ENCODE measurements at regions not wholly inside any gene's neighbourhood (a gene's known extent, or its start where the extent isn't known, plus 50 kb on each side); places are given as distances from the start of the nearest gene placed in this dataset.

DNA sequence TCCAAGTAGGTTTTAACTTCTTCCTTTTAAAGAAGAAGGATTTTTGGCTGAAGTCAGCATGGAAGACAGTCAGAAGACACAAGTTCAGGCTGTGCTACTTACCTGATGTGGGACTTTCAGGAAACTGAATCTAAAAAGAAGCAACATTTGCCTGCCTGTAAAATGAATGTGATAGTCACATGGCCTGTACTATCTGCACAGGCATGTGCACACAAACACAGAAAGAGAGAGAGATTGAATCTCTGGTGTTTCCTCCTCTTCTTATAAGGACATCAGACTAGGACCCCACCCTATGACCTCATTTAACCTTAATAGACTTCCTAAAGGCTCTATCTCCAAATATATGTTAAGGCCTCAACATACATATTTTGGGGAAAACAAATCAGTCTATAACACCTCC is 542.9 kb downstream of the PLPP3 start:
- H3K9me3 ChIP-seq (ENCODE audit: control insufficient read depth, low read length), result no peaks in the 10 kb centered on the region

DNA sequence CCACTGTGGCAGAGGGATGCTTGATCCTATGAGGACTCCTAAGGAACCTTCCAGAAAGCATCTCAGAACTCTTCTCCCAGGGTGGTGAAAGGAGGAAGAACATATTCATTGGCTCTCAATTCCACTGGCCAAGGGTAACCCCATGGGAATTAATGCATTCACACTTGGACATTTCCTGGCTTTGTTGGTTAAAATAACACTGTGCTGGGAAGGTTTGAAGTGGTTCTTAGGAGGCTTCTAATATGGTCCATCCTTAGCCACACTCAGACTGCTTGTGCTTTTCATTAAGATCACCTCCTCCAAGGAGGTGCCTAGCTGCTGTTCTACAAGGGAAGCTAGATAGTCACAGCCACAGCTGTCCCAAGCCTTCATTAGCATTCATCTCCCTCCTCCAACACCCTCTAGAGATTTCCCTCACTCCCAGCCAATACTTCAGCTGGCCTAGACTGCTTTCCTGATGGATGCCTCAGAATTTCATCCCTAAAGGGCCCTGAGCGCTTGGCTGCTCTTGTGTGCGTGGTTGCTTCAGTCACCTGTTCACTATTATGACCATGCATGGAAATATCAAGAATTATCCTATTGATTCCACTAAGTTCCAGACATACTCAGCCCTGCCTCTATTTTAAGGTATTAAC is 544.4 kb downstream of the PLPP3 start:
- H3K36me3 ChIP-seq (ENCODE audit: control insufficient read depth, insufficient read depth, low read length, severe bottlenecking), result no peaks in the 10 kb centered on the region
- H3K4me3 ChIP-seq (ENCODE audit: low read length), result no peak overlapping the region
- H3K4me1 ChIP-seq (ENCODE audit: control insufficient read depth, insufficient read depth, low read length), result peaks cover 24% of the 10 kb centered on the region
- H3K9ac ChIP-seq (ENCODE audit: low read length), result no peak overlapping the region
- no peaks in the 10 kb centered on the region for H3K9me3 ChIP-seq (ENCODE audit: control insufficient read depth, low read length)
- no peaks in the 10 kb centered on the region for H3K27me3 ChIP-seq (replicated peaks; ENCODE audit: control insufficient read depth, insufficient read depth, low read length)
- no peak for DNase-seq (ENCODE audit: low read depth)

More for the DNA sequence above, 542.9 kb downstream of the PLPP3 start:
- H3K4me3 ChIP-seq (ENCODE audit: low read length), result no peak overlapping the region
- DNase-seq (ENCODE audit: low read depth), result no peak
- H3K36me3 ChIP-seq (ENCODE audit: control insufficient read depth, insufficient read depth, low read length, severe bottlenecking), result no peaks in the 10 kb centered on the region
- H3K9ac ChIP-seq (ENCODE audit: low read length), result no peak overlapping the region
- no peaks in the 10 kb centered on the region for H3K27me3 ChIP-seq (replicated peaks; ENCODE audit: control insufficient read depth, insufficient read depth, low read length)
- peaks cover 35% of the 10 kb centered on the region for H3K4me1 ChIP-seq (ENCODE audit: control insufficient read depth, insufficient read depth, low read length)

DNA sequence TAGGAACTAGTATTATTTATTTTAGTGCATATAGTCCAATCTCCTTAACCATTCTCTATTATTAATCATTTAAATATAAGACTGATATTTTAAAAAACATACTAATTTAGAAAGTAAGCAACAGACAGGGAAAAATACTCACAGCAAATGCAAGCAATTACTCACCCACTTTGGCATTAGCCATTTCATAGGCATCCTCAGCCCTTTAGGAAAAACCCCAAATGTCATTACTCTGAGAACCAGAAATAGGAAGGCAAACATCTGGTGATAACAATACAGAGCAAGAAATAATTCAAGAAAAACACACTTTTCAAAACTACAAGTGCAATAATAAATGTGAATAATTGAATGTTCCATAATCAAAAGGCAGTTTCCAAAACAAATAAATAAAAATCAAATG is 545.1 kb downstream of the PLPP3 start:
- Histone ChIP-seq H3K9me3 (ENCODE audit: control insufficient read depth, low read length) (no peaks in the 10 kb centered on the region), H3K9ac (ENCODE audit: low read length) (no peak overlapping the region), H3K27me3 (replicated peaks; ENCODE audit: control insufficient read depth, insufficient read depth, low read length) (no peaks in the 10 kb centered on the region), H3K4me3 (ENCODE audit: low read length) (no peak overlapping the region), H3K36me3 (ENCODE audit: control insufficient read depth, insufficient read depth, low read length, severe bottlenecking) (no peaks in the 10 kb centered on the region), H3K4me1 (ENCODE audit: control insufficient read depth, insufficient read depth, low read length) (peaks cover 24% of the 10 kb centered on the region)
- peak; percentile 83 for DNase-seq (ENCODE audit: low read depth)

DNA sequence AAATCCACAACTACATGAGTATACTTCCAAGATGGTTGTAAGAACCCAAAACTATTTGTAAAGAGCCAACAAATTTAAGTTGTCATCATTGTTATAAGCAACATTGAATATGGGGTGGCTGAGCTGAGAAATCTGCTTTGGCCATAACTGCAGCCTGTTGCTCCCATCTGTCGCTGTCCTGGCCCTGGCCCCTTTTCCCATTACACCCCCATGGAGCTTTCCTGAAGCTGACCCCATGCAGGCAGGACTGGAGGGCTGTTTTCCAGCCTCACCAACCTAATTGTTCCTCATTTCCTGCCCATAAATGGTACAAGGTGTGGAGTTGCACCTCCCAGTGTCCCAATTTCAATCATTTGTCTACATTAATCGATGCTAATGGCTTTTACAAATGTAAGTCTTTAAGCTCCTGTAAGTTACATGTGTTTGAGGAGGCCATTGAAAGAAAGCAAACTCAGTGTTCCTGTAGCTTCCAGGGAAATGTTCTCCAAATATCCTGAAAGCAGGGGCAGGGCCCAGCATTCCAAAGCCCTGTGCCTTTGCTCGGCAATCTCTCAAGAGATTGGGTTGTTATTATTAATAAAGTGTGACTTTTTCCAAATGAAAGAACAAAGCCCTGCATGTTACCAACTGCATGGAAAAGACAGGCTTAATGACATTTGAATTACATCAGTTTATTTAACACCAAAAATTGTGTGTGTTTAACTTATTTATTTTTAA is 545.9 kb downstream of the PLPP3 start:
- no peak overlapping the region for H3K4me3 ChIP-seq (ENCODE audit: low read length)

DNA sequence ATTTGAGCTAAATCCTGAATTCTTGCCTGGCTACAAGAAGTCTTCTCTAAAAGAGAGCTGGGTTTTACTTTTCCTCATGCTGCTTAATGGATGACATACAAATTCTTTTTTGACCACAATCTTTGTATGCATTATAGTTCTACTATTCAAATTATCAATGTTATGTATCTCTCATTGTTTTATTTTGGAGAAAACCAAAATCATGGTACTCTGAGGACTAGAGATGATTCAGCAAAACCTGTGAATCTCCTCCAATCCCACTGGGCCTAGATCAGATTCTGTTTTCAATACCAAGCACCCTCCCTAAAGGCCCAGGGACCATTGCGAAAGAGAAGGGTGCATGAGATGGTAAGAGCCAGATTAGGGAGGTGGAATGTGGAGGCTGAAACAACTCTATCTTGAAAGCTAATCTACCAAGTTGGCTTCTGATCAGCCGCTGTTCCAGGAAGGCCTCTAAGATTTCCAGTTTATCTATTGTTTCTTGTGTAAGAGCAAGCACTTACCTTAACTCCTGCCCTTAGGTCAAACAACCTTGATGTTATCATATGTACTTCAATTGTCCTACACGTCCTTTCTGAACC is 547.2 kb downstream of the PLPP3 start:
- H3K4me1 ChIP-seq (ENCODE audit: control insufficient read depth, insufficient read depth, low read length), result peaks cover 24% of the 10 kb centered on the region
- H3K4me3 ChIP-seq (ENCODE audit: low read length), result no peak overlapping the region
- H3K9me3 ChIP-seq (ENCODE audit: control insufficient read depth, low read length), result no peaks in the 10 kb centered on the region
- H3K9ac ChIP-seq (ENCODE audit: low read length), result no peak overlapping the region
- DNase-seq (ENCODE audit: low read depth), result peak; percentile 53
- no peaks in the 10 kb centered on the region for H3K27me3 ChIP-seq (replicated peaks; ENCODE audit: control insufficient read depth, insufficient read depth, low read length)
- H3K36me3 ChIP-seq (ENCODE audit: control insufficient read depth, insufficient read depth, low read length, severe bottlenecking), result no peaks in the 10 kb centered on the region

More for the DNA sequence above, 545.9 kb downstream of the PLPP3 start:
- peak; percentile 16 for DNase-seq (ENCODE audit: low read depth)
- Histone ChIP-seq H3K9ac (ENCODE audit: low read length) (no peak overlapping the region), H3K36me3 (ENCODE audit: control insufficient read depth, insufficient read depth, low read length, severe bottlenecking) (no peaks in the 10 kb centered on the region), H3K27me3 (replicated peaks; ENCODE audit: control insufficient read depth, insufficient read depth, low read length) (no peaks in the 10 kb centered on the region), H3K9me3 (ENCODE audit: control insufficient read depth, low read length) (no peaks in the 10 kb centered on the region), H3K4me1 (ENCODE audit: control insufficient read depth, insufficient read depth, low read length) (peaks cover 24% of the 10 kb centered on the region)

DNA sequence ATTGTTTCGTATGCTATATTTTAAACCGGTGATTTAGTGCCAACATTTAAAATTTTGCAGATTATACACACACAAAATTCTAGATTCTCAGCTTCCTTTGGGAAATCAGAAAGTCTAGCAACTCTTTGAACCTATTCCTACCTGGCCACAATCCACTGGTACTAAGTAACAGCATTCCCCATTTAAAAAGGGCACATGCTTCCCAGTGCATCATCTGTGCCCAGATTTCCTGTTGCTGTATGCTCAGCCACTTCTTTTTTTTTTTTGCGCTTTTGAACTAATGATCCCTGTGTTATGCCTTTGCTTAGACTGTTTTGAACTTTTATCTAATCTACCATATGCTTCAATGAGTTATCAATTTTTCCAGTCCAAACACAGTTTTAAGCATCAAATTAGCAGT is 548.4 kb downstream of the PLPP3 start:
- DNase-seq (ENCODE audit: low read depth), result no peak
- H3K9me3 ChIP-seq (ENCODE audit: control insufficient read depth, low read length), result no peaks in the 10 kb centered on the region
- H3K9ac ChIP-seq (ENCODE audit: low read length), result no peak overlapping the region
- no peaks in the 10 kb centered on the region for H3K36me3 ChIP-seq (ENCODE audit: control insufficient read depth, insufficient read depth, low read length, severe bottlenecking)
- H3K4me1 ChIP-seq (ENCODE audit: control insufficient read depth, insufficient read depth, low read length), result peaks cover 20% of the 10 kb centered on the region
- no peaks in the 10 kb centered on the region for H3K27me3 ChIP-seq (replicated peaks; ENCODE audit: control insufficient read depth, insufficient read depth, low read length)
- H3K4me3 ChIP-seq (ENCODE audit: low read length), result no peak overlapping the region

DNA sequence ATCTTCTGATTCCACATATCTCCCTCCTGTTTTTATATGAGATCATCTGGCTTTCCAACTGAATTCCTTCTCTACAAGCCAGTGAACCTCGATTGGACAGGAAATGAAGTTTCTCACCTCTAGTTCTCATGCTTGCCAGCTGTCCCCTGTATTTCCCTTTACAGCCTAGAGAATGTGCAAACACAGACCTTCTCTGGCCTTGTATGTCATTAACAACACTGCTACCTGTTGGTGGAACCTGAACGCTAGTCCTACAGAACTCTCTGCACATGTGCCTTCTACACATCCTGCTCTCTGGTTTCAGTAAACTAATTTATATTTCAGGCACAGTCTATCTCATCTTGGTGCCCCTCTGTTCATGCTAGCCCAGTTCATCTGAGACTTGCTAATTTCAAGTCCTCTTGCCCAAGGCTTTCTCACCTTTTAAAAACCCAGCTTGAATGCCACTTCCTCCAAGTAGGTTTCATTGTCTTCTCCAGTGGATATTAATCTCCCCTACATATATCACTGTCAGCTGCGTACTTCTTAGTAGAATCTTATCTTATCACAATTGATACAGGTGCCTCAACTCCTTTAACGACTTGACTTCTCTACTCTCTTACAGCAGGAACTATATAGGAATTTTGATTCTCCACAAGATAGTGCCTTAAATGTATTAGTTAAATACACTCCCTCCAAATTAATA is 549.9 kb downstream of the PLPP3 start:
- no peak for DNase-seq (ENCODE audit: low read depth)
- Histone ChIP-seq H3K4me1 (ENCODE audit: control insufficient read depth, insufficient read depth, low read length) (peaks cover 13% of the 10 kb centered on the region), H3K36me3 (ENCODE audit: control insufficient read depth, insufficient read depth, low read length, severe bottlenecking) (no peaks in the 10 kb centered on the region), H3K4me3 (ENCODE audit: low read length) (no peak overlapping the region), H3K27me3 (replicated peaks; ENCODE audit: control insufficient read depth, insufficient read depth, low read length) (no peaks in the 10 kb centered on the region), H3K9ac (ENCODE audit: low read length) (no peak overlapping the region), H3K9me3 (ENCODE audit: control insufficient read depth, low read length) (no peaks in the 10 kb centered on the region)

DNA sequence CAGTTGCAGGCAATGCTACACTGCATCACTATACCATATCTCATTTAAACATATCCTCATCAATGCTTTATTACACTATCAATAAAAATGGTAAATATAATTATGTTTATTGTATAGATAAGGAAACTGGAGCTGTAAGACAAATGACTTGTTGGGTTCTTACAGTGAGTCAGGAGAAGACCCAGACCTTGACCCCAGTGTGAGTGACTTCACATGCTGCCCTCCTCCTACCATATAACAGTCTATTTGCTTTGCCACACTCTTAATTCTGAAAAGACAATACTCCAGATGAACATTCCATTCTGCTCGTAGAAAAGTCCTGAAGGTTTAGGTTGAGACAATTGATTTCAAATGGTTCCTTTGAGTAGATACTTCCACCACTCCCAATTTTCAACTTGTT is 550.5 kb downstream of the PLPP3 start:
- peaks cover 7% of the 10 kb centered on the region for H3K4me1 ChIP-seq (ENCODE audit: control insufficient read depth, insufficient read depth, low read length)
- no peaks in the 10 kb centered on the region for H3K9me3 ChIP-seq (ENCODE audit: control insufficient read depth, low read length)
- no peak overlapping the region for H3K9ac ChIP-seq (ENCODE audit: low read length)
- no peak for DNase-seq (ENCODE audit: low read depth)
- H3K4me3 ChIP-seq (ENCODE audit: low read length), result no peak overlapping the region
- H3K36me3 ChIP-seq (ENCODE audit: control insufficient read depth, insufficient read depth, low read length, severe bottlenecking), result no peaks in the 10 kb centered on the region
- H3K27me3 ChIP-seq (replicated peaks; ENCODE audit: control insufficient read depth, insufficient read depth, low read length), result no peaks in the 10 kb centered on the region

DNA sequence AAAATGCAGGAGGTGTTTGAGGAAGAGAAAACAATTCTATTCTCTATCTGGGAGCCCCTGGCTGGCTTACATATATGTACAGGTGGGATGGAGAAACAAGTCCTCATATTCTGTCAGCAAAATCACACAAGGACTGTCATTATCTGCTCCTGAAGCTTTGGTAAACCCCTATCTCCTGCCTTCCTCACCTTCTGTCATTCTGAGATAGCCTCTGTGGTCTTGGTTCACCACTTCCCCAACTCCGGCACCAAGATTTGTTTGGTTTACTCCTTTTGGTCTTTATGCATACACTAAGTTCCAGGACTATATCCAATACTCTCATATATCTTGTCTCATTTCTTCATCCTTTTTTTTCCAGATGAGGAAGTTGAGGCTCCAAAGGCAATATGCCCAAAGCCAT is 551.1 kb downstream of the PLPP3 start:
- Histone ChIP-seq H3K36me3 (ENCODE audit: control insufficient read depth, insufficient read depth, low read length, severe bottlenecking) (no peaks in the 10 kb centered on the region), H3K4me3 (ENCODE audit: low read length) (no peak overlapping the region), H3K4me1 (ENCODE audit: control insufficient read depth, insufficient read depth, low read length) (peaks cover under 1% of the 10 kb centered on the region), H3K9me3 (ENCODE audit: control insufficient read depth, low read length) (no peaks in the 10 kb centered on the region), H3K27me3 (replicated peaks; ENCODE audit: control insufficient read depth, insufficient read depth, low read length) (no peaks in the 10 kb centered on the region), H3K9ac (ENCODE audit: low read length) (no peak overlapping the region)
- no peak for DNase-seq (ENCODE audit: low read depth)

DNA sequence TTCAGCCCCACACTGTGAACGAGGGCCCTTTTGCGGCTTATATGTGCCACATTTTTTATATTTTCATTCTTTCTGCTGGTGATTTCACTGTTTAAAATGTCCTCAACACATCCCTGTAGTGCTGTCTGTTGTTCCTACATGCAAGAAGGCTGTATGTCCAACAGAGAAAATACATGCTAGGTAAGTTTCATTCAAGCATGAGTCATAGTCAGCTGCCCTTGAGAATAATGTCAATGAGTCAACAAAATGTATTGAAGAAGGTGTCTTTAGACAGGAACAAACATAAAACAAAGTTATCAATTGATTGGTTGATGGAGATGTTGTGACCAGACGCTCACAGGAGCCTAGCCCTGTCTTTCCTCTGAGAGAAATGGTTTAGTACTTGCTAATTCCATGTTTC is 553.4 kb downstream of the PLPP3 start:
- DNase-seq (ENCODE audit: low read depth), result peak; percentile 4
- Histone ChIP-seq H3K36me3 (ENCODE audit: control insufficient read depth, insufficient read depth, low read length, severe bottlenecking) (no peaks in the 10 kb centered on the region), H3K4me3 (ENCODE audit: low read length) (no peak overlapping the region), H3K27me3 (replicated peaks; ENCODE audit: control insufficient read depth, insufficient read depth, low read length) (no peaks in the 10 kb centered on the region), H3K4me1 (ENCODE audit: control insufficient read depth, insufficient read depth, low read length) (no peaks in the 10 kb centered on the region), H3K9me3 (ENCODE audit: control insufficient read depth, low read length) (no peaks in the 10 kb centered on the region), H3K9ac (ENCODE audit: low read length) (no peak overlapping the region)

DNA sequence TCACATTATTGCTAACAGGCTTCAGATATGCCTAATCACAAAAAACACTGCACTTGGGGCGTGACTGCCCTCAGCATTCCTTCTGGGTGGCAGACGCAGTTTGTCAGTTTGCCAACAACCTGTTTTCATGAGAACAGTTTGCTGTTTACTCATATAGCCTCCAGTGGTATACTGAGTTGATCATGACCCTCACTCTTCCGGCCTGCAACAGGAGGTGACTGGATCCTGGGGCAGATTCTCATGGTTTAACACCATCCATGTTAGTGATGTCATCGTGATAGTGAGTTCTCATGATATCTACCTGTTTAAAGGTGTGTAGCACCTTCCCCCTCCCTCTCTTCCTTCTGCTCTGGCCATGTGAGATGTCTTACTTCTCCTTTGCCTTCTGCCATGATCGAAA is 555.2 kb downstream of the PLPP3 start:
- Histone ChIP-seq H3K4me3 (ENCODE audit: low read length) (no peak overlapping the region), H3K9ac (ENCODE audit: low read length) (no peak overlapping the region), H3K4me1 (ENCODE audit: control insufficient read depth, insufficient read depth, low read length) (no peaks in the 10 kb centered on the region), H3K9me3 (ENCODE audit: control insufficient read depth, low read length) (no peaks in the 10 kb centered on the region), H3K36me3 (ENCODE audit: control insufficient read depth, insufficient read depth, low read length, severe bottlenecking) (no peaks in the 10 kb centered on the region), H3K27me3 (replicated peaks; ENCODE audit: control insufficient read depth, insufficient read depth, low read length) (no peaks in the 10 kb centered on the region)
- DNase-seq (ENCODE audit: low read depth), result no peak
